ENCODE measurements at regions not wholly inside any gene's neighbourhood (a gene's known extent, or its start where the extent isn't known, plus 50 kb on each side); places are given as distances from the start of the nearest gene placed in this dataset.

GRCh38 chr13:39129213-39129612 lies 91.0 kb downstream of the NHLRC3 start:
- TF ChIP-seq CTCF (conservative IDR thresholded peaks at IDR 0.05; ENCODE audit: low read depth, low read length) (no peak), EZH2 (IDR thresholded peaks at IDR 0.05; ENCODE audit: low read length, unreplicated experiment) (no peak), EZH2phosphoT487 (IDR thresholded peaks at IDR 0.05; ENCODE audit: borderline replicate concordance, low read length) (no peak)
